ENCODE measurements at regions not wholly inside any gene's neighbourhood (a gene's known extent, or its start where the extent isn't known, plus 50 kb on each side); places are given as distances from the start of the nearest gene placed in this dataset.

DNA sequence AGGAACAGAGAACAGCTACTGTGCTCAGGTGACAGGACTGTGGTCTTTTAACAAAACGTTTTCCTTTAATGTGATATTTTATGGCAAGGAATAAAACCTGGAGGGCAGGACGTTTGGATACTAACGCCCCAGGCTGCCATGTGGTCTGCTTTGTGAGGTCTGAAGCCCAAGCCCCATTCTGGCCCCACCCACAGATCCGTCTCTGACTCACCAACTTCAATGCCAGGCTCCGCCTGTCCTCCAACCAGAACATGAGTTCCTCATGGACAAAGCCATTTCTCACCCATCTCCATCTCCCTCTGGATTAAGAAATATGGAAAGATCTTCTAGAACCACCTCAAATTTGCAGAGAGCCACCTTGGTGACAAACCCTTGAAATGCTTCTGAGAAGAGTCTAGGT, 148.8 kb downstream of the CRYBB2 start:
- no peak for DNase-seq

DNA sequence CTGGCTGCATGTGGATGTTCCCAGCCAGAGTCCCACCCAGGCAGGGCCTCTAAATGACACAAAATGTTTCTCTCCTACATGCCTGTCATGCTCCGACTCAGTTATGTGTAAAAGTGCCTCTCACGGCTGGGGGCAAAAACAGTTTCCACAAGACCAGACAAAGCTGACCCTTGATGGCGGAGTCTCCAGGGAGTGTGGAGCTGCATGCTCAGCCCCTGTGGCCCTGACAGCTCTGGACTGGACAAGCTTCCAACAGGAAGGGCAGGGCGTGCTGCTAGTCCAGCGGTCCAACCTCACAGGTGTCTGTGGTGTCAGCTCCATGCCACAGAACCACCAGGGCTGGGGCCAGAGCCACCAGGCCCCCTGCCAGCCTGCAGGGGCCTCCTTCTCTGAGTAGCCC, 149.6 kb downstream of the CRYBB2 start:
- no peak for DNase-seq

DNA sequence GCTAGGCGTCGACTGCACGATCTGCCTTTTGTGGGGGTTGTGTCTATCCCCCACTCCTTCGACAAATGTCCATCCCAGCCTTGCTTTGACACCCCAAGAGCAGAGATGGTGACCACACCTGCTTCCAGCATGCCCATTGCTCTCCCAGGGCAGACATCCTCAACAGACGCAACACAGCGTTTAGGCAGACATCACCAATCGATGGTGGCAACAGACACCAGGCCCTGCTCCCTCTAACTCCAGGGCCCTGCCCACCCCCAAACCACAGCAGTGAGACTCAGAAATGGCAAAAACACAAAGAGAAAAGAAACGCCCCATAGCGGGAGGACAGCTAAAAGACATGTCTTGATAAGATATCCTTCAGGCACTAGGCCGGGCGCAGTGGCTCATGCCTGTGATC, 150.9 kb downstream of the CRYBB2 start:
- no peak for DNase-seq

DNA sequence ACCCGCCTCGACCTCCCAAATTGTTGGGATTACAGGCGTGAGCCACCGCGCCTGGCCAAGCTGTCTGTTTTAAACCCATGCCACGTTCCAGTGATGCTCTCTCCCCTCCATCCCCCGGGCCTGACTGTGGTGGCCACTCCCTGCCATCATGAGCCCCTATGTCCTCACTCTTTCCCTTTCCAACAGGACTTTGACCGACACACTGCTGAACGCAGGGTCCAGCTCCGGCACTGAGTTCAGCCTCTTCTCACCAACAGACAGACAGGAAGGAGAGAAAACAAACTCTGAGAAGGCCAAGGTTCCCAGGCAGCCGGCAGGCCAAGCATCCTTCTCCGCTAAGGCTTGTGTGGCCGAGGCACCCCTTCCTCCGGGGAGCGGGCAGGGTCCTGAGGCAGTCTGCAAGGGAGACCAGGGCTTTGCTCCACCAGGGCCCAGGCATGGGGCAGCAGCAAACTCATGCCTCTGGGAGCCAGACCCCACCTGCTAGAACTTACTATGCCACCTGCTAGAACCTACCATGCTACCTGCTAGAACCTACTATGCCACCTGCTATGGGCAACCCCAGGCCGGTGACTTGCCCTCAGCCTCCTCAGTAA, 152.7 kb downstream of the CRYBB2 start:
- DNase-seq = no peak

DNA sequence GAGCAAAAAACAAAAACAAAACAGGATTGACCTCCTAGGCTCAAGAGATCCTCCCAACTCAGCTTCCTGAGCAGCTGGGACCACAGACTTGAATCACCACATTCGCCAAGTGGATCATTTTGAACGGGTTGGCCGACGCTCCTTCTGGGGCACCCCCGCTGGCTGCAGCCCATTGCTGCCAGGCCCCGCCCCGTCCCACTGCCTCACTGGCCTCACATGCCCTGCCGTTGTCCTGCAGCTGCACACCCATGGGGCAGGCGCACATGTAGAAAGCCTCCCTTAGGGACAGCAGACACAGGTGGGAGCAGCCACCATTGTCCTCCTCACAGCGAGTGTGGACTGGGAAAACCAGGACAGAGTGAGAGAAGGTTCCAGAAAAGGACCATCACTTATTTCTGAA, 154.5 kb downstream of the CRYBB2 start:
- no peak for DNase-seq

DNA sequence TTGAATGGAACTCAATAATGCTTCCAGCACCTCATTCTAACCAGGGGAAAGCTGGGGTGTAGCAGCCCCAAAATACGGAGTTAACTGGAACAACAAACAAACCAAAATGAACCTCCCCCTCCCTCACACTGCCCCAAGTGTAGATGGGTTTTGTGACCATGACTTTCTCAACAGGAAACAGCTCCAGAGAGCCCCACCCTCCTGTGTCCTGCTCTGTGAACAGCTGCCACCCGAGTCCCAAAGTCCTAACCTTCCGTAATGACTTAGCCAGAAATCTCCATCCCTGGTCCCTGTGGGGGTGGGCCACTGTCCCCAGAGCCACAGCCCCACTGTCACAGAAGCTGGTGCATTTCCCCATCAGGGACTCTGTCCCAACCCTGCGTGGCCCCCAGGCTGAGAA, 155.4 kb downstream of the CRYBB2 start:
- DNase-seq = no peak

DNA sequence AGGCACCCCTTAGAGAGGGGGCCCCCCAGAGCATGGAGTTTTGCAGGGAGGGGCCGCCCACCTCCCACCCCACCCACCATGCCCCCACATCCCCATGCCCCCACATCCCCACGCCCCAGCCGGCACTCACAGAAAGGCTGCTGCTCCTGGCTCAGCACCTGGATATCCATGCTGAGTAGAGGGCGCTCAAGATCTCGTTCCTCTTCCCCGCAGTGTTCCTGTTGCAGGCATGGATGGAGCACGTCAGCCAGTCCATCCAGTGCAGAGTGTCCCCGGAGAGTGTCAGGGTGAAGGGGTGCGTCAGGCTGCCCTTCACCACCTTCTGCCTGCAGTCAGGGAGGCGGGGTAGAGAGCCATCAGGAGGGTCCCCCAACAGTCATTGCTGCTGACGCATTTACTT, 156.2 kb downstream of the CRYBB2 start:
- no peak for DNase-seq

DNA sequence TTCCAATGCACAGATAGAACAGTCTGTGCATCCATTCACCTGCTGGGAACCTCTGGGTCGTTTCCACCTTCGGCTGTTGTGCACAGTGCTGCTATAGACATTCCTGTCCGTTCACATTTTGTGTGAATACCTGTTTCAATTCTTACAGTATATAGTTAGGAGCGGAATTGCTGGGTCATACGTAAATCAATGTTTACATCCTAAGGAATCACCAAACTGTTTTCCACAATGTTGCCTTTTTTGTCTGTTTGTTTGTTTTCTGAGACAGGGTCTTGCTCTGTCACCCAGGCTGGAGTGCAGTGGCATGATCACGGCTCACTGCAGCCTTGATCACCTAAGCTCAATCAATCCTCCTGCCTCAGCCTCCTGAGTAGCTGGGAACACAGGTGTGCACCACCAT, 158.3 kb downstream of the CRYBB2 start:
- no peak for DNase-seq

DNA sequence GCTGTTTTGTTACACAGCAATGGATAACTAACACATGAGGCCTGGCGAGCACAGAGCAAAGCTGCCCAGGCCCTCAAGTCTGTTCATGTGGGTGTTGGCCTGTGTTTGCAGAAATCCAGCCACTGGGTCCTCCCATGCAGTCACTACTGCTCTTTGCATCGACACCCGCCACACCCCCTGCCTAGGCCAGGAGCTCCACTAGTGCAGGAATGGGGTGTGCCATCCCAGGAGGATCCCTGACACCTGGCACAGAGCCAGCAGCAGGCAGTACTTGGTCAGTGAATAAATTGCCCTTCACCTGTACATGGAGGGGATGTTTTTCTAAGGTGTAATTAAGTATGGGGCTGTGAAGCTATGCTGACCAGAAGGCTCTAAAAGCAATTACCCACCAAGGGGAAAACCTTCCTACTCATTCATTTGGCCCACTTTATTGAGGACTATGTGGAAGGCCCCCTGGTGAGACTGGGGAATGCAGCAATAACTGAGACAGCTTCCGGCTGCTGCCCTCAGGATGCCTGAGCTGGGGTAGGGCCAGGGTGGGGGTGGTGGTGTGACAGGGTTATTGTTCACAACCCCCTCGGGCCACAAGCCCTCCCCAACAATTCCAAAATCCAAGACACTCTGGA, 160.8 kb downstream of the CRYBB2 start:
- no peak for DNase-seq

DNA sequence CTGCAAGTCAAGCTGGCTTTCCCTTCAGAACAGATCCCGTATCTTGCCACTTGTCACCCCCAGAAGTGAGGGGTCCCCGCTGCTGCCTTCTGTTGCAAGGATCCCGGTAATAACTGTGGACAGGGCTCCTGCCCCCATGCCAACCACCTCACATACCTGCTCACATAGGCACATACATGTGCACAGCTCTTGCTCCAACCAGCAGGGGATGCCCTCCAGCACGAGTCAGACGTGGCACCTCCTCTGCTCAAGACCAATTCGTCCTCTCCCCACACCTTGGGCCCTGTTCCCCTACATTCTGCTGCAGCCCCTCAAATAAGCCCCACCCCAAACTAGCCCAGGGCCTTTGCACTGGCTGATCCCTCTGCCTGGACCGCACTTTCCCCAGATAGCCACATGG, 163.3 kb downstream of the CRYBB2 start:
- no peak for DNase-seq

DNA sequence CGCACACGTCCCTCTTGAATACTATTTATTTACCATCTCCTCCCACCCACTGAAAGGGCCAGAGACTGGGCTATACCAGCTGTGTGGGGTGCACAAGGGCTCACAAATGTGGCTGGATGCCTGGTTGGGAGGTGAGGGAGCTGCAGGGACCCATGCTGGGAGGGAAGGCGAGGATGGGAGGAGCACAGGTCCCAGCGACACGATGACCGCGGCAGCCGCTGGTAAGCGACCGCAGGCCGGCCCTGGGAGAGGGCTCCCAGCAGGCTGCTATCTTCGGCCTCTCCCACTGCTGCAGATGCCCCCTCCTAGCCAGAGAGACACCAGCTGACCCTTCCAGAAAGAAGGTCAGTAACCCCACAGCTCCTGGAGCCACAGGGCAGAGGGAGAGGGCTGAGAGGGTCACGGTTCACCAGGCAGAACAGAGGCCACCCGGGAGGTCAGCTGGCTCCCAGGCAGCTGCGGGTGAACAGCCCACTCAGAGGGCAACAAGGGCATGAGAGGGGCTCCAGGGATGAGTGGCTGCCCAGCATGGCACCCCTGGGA, 163.9 kb downstream of the CRYBB2 start:
- no peak for DNase-seq

DNA sequence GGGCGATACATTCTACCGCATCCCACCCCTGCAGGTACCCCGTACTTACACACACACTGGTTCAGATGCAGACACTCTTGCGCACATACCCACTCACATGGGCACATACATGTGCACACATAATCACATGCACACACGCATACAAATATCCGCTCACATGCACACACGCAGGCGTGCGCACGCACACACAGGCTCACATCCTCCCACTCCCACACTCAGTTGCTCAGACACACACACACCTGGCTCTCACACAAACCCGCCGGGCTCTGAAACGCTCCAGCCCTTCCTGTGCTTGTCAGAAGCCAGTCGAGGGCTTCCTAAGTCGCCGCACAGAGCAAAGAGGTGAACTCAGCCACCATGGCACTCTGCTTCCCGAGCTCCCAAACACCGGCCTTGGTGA, 164.5 kb downstream of the CRYBB2 start:
- no peak for DNase-seq

DNA sequence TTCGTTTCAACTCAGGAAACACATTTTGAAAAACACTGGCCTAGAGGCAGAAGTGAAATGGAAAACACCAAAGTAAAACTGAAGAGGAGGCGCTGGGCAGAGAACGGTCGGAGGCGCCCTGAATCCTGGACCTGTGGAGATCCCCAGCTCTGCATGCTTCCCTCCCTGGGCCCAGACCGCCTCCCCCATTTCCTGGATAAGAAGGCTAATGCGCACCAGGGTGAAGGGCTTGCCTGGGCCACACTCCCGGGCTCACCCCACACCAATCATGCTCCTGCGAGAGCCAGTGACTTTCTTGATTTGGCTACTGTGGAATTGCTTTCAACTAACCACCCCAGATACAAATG, 167.1 kb downstream of the CRYBB2 start:
- no peak for DNase-seq

DNA sequence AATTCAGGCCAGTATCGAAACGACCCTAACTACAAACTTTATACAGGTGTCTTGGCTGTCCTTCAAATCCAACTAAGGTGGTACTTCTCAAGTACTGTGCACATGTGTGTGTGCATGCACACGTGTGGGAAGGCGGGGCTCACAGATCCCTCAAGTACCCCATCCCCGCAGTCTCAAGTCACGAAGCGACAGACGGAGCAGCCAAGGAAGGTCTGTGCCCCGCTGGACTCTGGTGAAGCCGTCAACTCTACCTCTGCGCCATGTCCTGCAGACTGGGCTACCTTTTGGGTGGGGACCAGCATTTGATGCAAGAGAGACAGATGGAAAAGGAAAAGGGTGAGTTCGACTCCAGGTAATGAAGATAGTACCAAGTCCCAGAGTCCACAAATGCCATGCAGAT, 169.0 kb downstream of the CRYBB2 start:
- DNase-seq = no peak

DNA sequence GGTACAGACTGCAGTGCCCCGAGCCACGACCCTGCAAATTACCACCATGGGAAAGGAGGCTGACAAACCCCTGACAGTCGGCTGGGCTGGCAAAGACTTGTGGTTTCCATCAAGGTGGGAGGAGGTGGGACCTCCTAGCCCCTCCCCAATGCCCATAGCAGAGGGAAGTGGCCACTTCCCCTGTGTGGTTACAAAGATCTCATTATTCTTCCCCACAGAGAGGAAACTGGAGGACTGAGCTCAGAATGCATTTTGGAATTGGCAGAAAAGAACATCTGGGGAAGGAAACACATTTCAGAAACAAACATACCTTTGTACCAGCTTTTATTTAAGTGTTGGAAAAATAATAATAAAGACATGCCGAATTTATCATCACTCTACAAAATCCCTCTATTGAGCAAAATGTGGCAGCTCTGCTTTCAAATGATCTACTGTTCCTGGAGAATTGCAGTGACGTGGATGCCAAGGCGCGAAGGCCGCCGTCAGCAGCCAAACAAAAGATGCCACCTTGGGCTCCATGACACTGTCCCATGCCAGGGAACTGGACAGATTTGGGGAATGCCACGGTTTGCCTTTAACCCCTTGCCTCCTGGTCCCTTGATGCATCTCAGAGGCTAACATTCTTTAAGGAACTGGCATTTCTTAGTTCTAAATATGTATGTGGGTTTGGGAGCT, 169.6 kb downstream of the CRYBB2 start:
- DNase-seq = no peak

DNA sequence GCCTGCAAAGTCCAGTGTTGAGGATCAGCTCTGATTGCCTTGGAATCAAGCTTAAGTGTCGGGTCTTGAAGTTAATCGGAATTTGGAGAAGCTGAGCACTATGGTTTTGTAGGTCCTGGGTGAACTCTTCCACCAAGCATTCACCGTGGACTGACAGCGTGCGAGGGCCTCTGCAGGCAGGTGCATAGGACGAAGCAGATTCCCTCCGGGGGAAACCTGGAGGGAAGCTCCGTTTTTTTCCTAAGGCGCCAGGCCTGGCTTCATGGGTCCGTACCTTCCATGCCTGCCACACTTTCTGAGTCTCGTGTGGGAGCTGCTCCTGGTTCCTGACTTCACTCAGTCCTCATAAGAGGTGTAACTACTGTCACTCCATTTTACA, 170.1 kb downstream of the CRYBB2 start:
- DNase-seq = no peak

DNA sequence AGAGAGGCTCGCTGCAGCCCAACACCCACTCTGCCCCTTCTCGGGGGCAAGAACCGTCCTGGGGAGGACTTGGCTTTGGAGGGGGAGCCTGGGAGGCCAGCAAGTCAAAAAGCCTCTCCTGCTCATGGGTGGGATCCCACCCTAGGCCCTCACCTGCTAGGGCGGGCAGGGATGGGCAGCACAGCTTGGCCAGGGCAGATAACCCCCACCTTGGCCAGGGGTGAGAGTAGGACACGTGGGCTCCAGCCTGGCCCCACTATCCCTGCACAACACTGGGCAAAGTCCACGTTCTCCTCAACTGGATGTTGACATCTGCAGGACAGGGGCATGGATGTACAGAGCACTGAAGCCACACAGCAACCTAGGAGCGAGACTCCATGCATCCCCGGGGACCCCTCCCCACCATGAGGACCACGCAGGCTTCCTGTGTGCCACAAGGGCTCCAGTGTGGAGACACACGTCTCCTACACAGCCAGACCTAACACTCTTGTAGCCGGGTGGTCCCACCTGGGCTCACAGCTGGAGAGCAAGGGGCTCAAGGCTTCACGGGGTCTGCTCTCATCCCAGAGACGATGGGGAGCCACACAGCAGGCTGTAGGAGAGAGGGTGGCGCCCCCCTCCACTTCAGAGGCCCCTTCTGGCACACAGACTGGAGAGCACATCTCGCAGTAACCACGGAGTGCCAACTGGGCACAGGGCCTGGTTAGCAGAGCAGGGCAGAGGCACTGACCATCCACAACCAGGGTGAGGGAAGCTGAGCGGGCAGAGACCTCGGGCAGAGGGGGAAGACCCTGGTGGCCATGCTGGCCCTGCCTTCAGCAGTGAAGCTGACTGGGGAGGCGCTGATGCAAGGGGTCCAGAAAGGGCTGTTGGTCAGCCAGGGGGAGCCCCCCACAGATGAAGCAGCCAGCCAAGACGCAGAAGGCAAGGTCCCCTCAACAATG, 171.1 kb downstream of the CRYBB2 start:
- no peak for DNase-seq

DNA sequence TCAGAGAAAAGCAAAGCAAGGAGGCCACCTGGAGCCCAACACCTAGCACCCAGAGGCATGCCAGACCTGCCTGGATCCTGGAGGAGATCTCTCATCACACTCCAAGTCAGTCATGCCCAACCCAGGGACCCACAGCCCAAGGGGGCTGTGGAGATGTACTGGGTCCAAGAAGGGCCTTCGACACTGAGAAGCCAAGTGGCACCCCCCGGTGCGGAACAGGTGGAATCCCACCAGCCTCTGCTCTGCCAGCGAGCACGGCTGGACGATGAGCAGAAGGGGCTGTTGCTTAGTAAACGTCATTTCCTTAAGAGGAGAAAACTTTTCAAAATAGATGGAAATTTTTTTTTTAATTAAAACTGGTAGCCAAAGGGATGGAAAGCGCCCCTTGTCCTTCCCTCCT, 171.9 kb upstream of the GRK3 start:
- DNase-seq = no peak

DNA sequence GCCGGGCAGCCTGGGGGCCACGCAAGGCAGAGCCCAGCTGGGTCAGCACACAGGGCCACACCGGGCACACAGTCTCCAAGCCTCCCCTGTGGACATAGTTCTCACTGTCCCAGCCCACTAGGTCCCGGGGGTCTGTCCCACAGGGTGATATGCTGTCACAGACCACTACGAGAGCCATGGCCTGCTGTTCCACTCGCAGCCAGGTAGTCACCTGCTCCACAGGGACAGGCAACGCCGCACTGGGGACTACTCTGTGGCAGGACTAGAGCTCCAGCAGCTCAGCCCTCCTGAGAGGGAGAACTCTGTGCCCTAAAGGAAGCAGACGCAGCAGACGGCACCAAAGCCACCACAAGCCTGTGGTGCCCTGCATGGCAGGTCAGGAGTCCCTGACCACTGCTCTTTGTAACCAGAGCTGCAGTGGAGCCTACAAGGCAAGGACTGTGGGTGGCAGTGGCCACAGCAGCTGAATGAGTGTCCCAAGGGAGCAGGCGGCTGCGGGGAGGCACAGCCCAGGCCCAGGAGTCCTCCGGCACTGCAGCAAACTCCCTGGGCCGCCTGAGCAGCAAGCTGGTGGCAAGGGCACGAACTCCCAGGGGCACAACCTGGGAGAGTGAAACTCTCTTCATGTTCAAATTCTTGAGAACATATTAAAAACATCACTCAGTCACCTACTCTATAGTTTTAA, 171.2 kb upstream of the GRK3 start:
- DNase-seq = no peak

DNA sequence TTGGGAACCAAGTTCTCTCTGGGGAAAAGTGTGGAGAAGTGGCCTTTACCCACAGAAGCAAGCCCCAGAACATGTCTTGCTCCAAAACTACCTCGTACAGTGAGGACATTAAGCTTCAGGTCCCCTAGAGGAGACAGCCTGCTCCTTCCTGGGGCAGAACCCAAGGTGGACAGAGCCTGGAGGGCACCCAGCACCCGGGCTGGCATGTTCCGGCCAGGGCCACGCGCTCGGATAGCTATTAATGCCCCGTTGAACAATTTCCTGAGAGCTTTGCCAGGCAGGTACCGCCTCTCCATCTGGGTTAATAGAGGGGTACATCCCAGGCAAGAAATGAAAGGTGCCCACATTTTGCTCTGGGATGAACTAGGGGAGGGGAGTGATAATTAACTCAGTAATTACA, 169.0 kb upstream of the GRK3 start:
- no peak for DNase-seq

DNA sequence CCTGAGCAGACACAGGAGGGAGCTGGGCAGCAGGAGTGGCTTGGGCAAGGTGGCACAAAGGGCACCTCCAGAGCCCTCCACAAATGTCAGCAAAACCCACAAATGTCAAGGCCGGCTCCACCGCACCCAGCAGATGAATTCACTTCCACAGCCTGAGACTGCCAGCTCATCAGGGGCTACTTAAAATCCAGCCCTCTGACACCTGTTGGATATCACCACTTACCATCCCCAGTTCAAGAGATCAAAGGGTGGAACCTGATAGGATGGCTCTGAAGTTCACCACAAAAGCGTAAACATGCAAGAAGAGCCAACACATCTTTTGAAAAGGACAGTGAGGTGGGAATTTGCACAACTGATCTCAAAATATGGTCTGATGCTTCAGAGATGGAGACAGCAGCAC, 168.6 kb upstream of the GRK3 start:
- no peak for DNase-seq

DNA sequence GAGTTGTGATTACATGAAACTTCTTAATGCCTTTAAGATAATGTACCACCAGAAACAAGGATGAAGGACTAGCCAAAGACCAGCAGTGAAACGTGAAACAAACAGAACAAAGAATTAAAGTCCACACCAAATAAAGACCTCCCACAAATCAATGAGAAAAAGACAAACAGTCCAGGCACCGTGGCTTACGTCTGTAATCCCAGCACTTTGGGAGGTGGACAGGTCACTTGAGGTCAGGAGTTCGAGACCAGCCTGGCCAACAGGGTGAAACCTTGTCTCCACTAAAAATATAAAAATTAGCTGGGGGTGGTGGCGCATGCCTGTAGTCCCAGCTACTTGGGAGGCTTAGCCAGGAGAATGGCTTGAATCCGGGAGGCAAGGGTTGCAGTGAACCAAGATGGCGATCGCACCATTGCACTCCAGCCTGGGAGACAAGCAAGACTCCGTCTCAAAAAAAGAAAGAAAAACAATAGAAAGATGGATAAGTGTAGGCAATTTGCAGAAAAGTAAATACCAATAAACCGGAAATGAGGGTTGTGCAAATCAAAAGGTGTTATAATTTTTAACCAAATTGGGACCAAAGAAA, 167.8 kb upstream of the GRK3 start:
- no peak for DNase-seq

DNA sequence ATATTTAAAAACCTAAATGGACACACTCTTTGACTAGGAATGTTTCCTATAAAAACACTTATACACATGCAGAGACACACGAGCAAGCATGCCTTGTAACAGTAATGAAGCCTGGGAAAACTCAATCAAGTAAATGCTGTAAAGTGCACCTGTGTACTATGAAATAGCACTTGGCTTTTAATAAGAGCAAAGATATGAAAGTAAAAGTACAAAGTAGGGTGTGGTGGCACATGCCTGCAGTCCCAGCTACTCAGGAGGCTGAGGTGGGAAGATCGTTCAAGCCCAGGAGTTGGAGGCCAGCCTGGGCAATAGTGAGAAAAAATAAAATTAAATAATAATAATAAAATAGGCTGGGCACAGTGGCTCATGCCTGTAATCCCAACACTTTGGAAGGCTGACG, 166.9 kb upstream of the GRK3 start:
- DNase-seq = no peak

All from activated T-cell treated with anti-CD3 and anti-CD28 coated beads, Interleukin-2, amount 50 U/mL, for 48 hours (primary cell).